H7 (cell line): ENCODE measurements at regions not wholly inside any gene's neighbourhood (a gene's known extent, or its start where the extent isn't known, plus 50 kb on each side); places are given as distances from the start of the nearest gene placed in this dataset.

Source experiments
- DNase-seq: peaks from one replicate; pipeline ENCODE4 v3.0.0; 2012
- H3K27me3 ChIP-seq: 2 replicates; pipeline ENCODE4 v1.6.0; 2011; ENCODE audit warnings: mild to moderate bottlenecking, low read length; ENCODE audit not compliant: control insufficient read depth, insufficient read depth
- H3K36me3 ChIP-seq: replicated peaks from 2 replicates; pipeline ENCODE4 v1.5.1; 2011; ENCODE audit warnings: low read length; ENCODE audit not compliant: control insufficient read depth, insufficient read depth
- H3K4me3 ChIP-seq: 2 replicates; pipeline ENCODE4 v1.5.1; 2011; ENCODE audit warnings: low read depth, mild to moderate bottlenecking, control low read depth, low read length, moderate library complexity; ENCODE audit not compliant: insufficient read depth

DNA sequence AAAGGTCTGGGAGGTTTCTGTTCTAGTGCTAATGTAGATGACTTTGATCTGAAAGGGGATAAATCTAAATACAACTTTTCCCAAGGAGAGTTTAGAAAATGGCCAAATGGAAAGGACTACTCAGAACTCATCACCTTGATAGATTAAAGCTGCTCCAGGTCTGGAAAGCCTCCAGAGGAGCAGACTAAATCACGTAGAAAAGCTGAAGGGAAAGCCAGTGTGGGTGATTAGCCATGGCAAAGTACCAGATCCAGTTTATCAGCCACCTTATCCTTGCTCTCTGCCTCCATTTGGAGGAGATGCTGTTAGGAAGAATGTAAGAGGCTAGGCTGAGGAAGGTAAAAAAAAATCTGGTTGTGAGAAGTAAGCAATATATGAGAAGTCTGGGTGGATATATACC lies 120.7 kb upstream of the RAI14 start:
- Histone ChIP-seq H3K36me3 (no peaks in the 10 kb centered on the region), H3K27me3 (no peaks in the 10 kb centered on the region)
- no peak for DNase-seq

DNA sequence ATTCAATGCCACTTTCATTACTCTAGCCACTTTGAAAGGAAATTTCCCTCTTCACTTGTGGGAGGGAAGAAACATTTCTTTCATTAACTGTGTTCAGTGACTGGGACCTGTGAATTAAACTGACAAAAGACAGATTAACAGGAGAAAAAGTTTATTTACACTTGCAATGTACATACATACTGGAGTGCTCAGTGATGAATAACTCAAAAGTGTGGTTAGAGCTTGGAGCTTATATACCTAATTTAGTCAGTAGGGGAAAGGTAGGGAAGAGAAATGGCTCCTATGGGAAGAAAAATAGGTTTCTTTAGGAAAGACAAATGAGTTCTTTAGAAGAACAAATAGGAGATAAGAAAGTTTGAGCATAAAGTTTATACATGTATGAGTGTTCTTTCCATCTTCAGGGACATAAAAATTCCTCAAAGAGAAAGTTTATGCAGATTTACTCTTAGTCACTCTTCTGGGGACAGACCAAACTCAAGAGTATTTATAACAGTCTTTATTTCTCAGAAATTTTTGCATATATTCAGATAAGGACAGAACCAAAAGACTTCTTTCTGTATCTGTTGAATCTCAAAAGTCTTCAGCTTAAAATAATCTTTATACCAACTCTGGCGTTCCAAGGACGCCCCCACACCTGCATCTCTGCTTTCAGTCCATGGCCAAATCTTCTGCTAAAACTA lies 120.0 kb upstream of the RAI14 start:
- DNase-seq: no peak
- Histone ChIP-seq H3K4me3 (no peak overlapping the region), H3K27me3 (no peaks in the 10 kb centered on the region), H3K36me3 (no peaks in the 10 kb centered on the region)

More for the DNA sequence above, 120.7 kb upstream of the RAI14 start:
- H3K4me3 ChIP-seq: no peak overlapping the region

DNA sequence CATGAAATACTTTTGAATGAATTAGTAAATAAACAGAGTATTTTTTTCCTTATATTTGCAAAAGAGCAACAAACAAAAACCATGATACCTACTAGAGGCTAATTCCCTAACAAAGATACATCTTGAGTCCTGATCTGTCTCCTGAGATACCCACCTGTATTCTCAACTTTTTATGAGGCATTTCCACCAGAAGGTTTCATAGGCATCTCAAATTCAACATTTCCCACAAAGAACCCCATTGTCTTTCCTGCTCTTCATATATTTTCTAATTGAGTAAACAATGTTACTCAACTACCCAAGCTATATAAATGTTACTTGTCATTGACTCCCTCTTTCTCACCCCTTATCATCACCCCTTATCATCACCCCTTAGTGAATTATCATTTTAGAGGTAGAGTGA lies 119.4 kb upstream of the RAI14 start:
- DNase-seq: no peak
- Histone ChIP-seq H3K36me3 (no peaks in the 10 kb centered on the region), H3K4me3 (no peak overlapping the region), H3K27me3 (no peaks in the 10 kb centered on the region)

DNA sequence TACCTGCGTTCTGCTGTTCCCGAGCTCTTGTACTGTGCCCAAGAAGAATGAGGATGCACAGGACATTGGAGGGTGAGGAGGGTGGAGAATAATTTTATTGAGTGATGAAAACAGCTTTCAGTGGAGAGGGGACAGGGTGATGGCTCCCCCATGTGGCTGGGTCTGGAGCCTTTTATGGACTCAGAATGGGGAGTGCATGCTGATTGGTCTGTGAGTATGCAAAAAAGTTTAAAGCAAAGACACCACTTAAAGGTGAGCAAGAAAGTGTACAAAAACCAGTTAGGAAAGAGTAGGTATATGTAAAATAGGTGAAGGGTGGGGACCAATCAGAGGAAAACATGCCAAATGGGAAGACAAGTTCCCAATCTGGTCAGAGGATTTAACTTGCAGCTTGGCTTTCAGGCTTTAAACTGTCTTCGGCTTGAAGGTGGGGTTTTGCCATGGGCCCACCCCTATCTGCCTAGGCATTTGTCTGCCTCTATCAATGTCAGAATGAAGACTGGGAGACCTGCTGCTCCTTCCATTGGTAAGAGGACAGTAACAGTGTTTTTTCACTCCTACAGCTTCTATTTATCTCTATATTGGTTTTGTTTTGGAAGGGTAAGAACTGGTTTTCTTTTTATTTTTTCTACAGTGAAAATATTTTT lies 118.0 kb upstream of the RAI14 start:
- H3K27me3 ChIP-seq: no peaks in the 10 kb centered on the region
- no peak overlapping the region for H3K4me3 ChIP-seq
- no peaks in the 10 kb centered on the region for H3K36me3 ChIP-seq
- no peak for DNase-seq

DNA sequence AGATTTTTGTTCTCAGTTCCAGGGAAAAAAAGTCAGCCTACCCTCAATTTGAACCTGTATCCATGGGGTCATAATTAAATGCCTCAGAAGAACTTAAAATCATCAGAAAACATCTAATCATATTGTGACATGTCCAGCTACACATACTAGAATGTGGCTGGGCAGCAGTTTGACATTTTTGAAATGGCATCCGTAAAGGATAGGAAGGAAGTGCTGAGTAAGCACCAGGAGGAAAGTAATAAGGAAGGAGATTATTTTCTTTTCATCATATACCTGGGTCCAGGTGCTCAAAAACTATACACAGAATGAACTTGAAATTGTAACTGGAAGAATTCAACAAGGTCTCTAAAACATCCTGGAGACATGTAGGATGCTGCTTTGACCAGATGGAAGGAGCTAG lies 116.9 kb upstream of the RAI14 start:
- DNase-seq: no peak
- H3K4me3 ChIP-seq: no peak overlapping the region
- no peaks in the 10 kb centered on the region for H3K27me3 ChIP-seq
- no peaks in the 10 kb centered on the region for H3K36me3 ChIP-seq

DNA sequence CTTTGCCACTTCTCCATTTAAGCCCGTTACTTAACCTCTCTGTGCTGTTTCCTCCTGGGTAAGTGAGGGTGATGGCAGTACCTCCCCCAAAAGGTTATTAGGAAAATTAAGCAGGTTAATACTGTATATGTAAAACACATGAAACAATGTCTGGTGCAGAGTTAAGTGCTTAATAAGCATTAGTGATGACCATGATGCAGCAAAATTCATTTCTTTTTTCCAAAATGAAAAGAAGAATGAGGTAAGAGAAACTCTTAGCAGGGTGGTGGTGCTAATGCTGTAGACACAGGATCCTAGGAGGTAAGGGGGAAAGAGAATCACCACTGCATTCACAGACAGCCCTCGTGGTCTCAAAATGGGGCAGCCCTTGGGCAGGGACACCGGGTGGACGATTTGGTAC lies 115.1 kb upstream of the RAI14 start:
- Histone ChIP-seq H3K27me3 (no peaks in the 10 kb centered on the region), H3K4me3 (no peak overlapping the region), H3K36me3 (no peaks in the 10 kb centered on the region)
- DNase-seq: no peak

DNA sequence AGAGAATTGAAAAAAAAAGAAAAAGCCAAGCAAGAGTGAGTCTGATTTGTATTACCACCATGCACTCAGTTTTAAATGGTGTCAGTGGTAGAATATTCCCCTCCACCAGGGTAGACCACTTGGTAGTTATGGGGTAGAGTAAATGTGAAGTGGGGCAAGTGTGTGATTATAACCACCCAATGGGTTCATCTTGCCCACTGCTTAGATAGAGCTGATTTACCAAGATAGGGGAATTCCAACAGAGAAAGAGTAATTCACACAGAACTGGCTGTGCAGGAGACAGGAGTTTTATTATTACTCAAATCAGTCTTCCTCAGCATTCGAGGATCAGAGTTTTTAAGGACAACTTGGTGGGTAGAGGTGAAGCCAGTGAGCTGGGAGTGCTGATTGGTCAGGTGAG lies 113.3 kb upstream of the RAI14 start:
- Histone ChIP-seq H3K4me3 (no peak overlapping the region), H3K36me3 (no peaks in the 10 kb centered on the region), H3K27me3 (no peaks in the 10 kb centered on the region)
- DNase-seq: no peak

DNA sequence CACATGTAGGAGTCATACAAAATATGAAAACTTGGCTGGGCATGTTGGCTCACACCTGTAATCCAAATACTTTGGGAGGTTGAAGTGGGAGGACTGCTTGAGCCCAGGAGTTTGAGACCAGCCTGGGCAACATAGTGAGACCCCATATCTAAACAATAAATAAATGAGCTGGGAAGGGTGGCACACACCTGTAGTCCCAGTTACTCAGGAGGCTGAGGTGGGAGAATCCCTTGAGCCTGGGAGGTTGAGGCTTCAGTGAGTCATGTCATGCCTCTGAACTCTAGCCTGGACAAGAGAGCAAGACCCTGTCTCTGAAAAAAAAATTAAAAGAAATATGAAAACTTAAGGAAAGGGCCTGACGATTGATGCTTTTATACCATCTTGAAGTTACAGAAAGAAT lies 112.4 kb upstream of the RAI14 start:
- DNase-seq: no peak
- Histone ChIP-seq H3K27me3 (no peaks in the 10 kb centered on the region), H3K36me3 (no peaks in the 10 kb centered on the region), H3K4me3 (no peak overlapping the region)

DNA sequence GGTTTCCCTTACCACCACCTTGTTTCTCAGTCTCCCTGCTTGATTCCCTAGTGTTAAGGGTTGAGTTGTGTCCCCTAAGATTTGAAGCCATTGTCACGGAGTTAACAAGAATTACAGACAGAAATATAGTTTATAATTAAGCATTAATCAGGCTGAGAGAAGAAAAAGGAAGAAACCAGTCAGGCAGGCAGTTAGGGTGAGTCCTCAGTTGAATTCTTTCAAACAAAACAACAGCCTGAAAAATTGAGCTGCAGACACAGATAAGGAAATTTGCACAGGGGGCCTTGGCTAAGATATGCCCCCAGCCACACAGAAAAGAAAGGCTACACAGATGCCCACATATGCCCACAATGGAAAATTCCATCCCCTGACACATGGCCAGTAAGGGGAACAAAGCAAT lies 111.7 kb upstream of the RAI14 start:
- DNase-seq: no peak
- Histone ChIP-seq H3K36me3 (no peaks in the 10 kb centered on the region), H3K4me3 (no peak overlapping the region), H3K27me3 (no peaks in the 10 kb centered on the region)

DNA sequence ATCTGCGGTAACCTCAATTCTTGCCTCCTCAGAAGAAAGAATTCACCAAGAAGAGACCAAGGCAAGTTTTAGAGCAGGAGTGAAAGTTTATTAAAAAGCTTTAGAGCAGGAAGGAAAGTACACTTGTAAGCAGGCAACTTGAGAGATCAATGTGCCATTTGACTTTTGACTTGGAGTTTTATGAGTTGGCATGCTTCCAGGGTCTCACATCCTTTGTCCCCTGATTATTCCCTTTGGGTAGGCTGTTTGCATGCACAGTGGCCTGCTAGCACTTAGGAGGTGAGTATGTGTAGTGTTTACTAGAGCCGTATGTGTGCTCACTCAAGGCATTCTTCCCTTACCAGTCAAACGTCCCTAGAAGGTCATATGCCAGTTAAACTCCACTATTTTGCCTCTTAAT lies 111.0 kb upstream of the RAI14 start:
- no peak for DNase-seq
- H3K36me3 ChIP-seq: no peaks in the 10 kb centered on the region
- no peaks in the 10 kb centered on the region for H3K27me3 ChIP-seq
- H3K4me3 ChIP-seq: no peak overlapping the region

DNA sequence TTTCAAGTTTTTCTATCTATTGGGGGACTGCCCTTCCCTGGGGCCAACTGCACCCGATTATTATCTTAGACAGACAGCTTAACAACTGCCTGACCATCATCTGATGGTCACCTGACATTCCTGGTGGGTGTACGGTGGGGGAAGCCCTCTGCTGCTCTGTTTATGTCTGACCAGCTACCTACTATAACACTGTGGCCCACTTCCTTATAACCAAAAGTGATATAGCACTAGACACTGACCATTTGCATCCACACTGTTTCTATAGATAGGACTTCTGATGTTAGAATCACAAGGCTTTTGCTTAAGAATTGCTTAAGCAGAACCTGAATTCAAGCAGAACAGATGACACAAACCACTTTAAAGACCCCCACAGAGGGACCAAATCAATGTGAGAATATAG lies 110.5 kb upstream of the RAI14 start:
- no peak for DNase-seq
- Histone ChIP-seq H3K4me3 (no peak overlapping the region), H3K36me3 (no peaks in the 10 kb centered on the region), H3K27me3 (no peaks in the 10 kb centered on the region)

DNA sequence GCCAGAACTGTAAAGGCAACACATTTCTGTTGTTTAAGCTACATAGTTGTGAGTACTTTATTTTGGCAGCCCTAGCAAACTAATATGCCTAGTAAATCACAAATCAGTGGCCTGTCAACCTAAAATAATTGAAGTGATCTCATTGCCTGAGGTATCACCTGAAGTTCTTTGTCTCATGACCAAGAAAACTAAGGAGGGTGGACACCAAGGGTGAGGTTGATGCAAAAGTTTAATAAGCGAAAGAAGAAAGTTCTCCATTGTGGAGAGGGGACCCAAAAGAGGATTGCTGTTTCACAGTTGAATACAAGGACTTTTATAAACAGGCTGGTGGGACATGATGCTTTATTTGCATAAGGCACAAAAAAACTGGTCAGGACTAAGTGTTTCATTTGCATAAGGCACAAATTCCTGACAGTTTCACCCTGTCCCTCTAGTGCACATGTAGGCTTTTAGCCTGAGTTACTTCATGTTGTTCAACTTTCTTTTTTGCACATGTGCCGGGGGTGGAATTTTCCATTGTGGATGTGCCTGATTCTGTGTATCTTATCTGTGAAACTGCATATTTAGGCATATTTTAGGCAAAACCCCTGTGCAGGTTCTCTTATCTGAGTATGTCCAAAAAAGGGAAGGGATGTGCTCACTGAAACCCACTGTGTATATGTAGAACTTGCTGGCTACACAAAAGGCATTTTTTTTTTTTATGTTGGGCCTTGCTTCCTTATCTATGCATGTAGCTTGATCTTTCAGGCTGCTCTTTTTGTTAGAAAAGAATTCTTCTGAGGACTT lies 108.6 kb upstream of the RAI14 start:
- Histone ChIP-seq H3K4me3 (no peak overlapping the region), H3K27me3 (no peaks in the 10 kb centered on the region), H3K36me3 (no peaks in the 10 kb centered on the region)
- DNase-seq: no peak

DNA sequence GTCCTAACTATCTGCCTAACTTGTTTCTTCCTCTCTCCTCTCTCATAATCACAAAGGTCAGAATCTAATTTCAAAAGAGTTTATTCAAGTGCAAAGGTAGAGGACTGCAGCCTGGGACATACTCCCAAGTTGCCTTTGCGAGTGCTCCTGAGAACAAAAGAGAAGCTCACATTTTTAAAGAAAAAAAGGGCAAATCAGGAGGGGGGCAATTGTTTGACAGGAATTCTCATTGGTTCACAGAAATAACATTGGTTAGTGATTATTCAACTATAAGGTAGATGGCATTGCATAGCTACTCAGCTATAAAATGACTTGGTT lies 108.1 kb upstream of the RAI14 start:
- no peaks in the 10 kb centered on the region for H3K27me3 ChIP-seq
- H3K4me3 ChIP-seq: no peak overlapping the region
- no peak for DNase-seq

DNA sequence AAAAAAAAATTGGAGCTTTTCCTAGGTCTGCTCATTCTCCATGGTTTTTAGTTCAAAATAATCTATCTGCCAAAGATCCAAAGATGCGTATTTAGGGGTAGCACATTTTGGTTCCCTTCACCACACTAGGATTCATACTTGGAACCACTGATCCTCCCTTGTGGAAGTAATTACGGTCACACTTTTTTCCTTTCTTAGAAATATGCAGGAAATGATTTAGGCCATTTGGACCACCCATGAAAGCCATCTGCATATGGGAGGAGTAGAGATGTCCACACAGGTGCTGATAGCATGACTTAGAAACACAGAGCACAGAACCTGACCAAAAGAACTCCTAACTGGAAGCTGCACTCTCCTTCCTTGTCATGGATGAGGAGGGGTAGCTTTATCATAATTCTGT lies 105.9 kb upstream of the RAI14 start:
- Histone ChIP-seq H3K4me3 (no peak overlapping the region), H3K27me3 (no peaks in the 10 kb centered on the region), H3K36me3 (no peaks in the 10 kb centered on the region)
- DNase-seq: no peak

More for the DNA sequence above, 108.1 kb upstream of the RAI14 start:
- H3K36me3 ChIP-seq: no peaks in the 10 kb centered on the region

DNA sequence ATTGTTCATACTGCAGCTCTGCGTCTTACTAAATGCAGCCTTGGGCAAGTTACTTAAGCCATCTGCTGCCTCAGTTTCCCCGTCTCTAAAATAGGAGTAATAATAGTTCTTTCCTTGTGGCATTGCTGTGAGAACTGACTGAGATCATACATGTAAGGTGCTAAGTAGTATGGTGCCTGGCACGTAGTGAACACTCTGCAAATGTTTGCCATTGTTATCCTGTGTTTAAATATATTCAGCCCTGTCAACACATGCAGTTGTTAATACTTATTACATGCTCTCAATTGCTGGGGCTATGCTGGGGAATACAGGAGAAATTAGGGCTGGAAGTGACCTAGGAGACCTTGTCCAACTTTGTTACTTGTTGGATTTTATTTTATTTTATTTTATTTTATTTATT lies 105.2 kb upstream of the RAI14 start:
- H3K4me3 ChIP-seq: no peak overlapping the region
- no peaks in the 10 kb centered on the region for H3K27me3 ChIP-seq
- DNase-seq: no peak
- H3K36me3 ChIP-seq: no peaks in the 10 kb centered on the region
